Calu3 (cell line): ENCODE measurements at regions not wholly inside any gene's neighbourhood (a gene's known extent, or its start where the extent isn't known, plus 50 kb on each side); places are given as distances from the start of the nearest gene placed in this dataset.

Experiments
- BruUV-seq: library from RNA; stranded (reverse); fragments of 400-500 nt; replicated peaks from 2 replicates; lab custom pipeline; 2021; lab: Mats Ljungman, UMichigan
- CTCF ChIA-PET: fragments of 300-600 bp; sonication (Branson Sonifier 250); formaldehyde crosslinking; loops from one replicate; lab custom pipeline; 2022; ENCODE audit warnings: antibody characterized with exemption; lab: Charles Lee
- DNase-seq: peaks from one replicate; pipeline ENCODE4 v3.0.0; 2022
- H3K27ac Mint-ChIP-seq: one replicate; pipeline ENCODE4 v1.8.0; 2022; ENCODE audit warnings: mixed read lengths; ENCODE audit not compliant: unreplicated experiment
- H3K27me3 Mint-ChIP-seq: one replicate; pipeline ENCODE4 v1.8.0; 2022; ENCODE audit warnings: mixed read lengths; ENCODE audit not compliant: unreplicated experiment
- H3K36me3 Mint-ChIP-seq: one replicate; pipeline ENCODE4 v1.8.0; 2022; ENCODE audit warnings: mild to moderate bottlenecking, moderate library complexity, mixed read lengths; ENCODE audit not compliant: insufficient read depth, unreplicated experiment
- H3K4me1 Mint-ChIP-seq: one replicate; pipeline ENCODE4 v1.8.0; 2022; ENCODE audit warnings: mild to moderate bottlenecking, low read depth, mixed read lengths; ENCODE audit not compliant: unreplicated experiment
- H3K4me3 Mint-ChIP-seq: one replicate; pipeline ENCODE4 v1.8.0; 2022; ENCODE audit warnings: mild to moderate bottlenecking, low read depth, moderate library complexity, mixed read lengths; ENCODE audit not compliant: unreplicated experiment
- H3K9me3 Mint-ChIP-seq: one replicate; pipeline ENCODE4 v1.8.0; 2022; ENCODE audit warnings: low read depth, mixed read lengths; ENCODE audit not compliant: unreplicated experiment
- intact Hi-C: fragments of 100-400 bp; cut with micrococcal nuclease; formaldehyde crosslinking; loops from one replicate; pipeline ENCODE4 v1.10.0; 2022; ENCODE audit not compliant: unreplicated experiment
- TF ChIP-seq, protein P1 (sequence below): fragments of 200-600 bp; IDR thresholded peaks from one replicate; pipeline ENCODE4 v1.8.0; 2022; ENCODE audit warnings: antibody characterized with exemption; ENCODE audit not compliant: unreplicated experiment

DNA sequence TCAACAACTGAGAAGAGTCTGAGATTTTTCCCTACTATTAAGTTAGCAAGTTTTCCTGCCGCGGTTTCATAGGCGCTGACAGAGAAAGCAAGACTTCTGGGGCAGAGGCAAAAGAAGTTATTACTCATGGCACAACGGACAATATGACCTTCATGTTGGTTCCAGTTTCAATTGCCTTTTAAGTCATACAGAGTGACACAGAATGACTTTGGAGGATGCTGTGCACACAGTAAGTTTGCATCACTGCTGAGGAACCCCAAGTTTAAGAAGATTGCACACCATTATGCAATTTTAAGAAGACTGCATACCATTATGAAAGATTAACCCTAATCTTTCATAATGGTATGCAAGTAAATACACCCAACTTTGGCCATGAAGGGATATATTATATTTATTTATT lies 626.5 kb upstream of the CHORDC1 start:
- TF ChIP-seq, protein P1, sequence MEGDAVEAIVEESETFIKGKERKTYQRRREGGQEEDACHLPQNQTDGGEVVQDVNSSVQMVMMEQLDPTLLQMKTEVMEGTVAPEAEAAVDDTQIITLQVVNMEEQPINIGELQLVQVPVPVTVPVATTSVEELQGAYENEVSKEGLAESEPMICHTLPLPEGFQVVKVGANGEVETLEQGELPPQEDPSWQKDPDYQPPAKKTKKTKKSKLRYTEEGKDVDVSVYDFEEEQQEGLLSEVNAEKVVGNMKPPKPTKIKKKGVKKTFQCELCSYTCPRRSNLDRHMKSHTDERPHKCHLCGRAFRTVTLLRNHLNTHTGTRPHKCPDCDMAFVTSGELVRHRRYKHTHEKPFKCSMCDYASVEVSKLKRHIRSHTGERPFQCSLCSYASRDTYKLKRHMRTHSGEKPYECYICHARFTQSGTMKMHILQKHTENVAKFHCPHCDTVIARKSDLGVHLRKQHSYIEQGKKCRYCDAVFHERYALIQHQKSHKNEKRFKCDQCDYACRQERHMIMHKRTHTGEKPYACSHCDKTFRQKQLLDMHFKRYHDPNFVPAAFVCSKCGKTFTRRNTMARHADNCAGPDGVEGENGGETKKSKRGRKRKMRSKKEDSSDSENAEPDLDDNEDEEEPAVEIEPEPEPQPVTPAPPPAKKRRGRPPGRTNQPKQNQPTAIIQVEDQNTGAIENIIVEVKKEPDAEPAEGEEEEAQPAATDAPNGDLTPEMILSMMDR: no peak
- intact Hi-C loops: no loop called here
- no TSS peak for BruUV-seq
- H3K27me3 Mint-ChIP-seq: no peaks in the 10 kb centered on the region
- H3K27ac Mint-ChIP-seq: no peak overlapping the region
- CTCF ChIA-PET: no interaction called here
- H3K9me3 Mint-ChIP-seq: no peaks in the 10 kb centered on the region
- no peak overlapping the region for H3K4me3 Mint-ChIP-seq
- peaks cover 9% of the 10 kb centered on the region for H3K4me1 Mint-ChIP-seq
- no peak for DNase-seq
- H3K36me3 Mint-ChIP-seq: no peaks in the 10 kb centered on the region

DNA sequence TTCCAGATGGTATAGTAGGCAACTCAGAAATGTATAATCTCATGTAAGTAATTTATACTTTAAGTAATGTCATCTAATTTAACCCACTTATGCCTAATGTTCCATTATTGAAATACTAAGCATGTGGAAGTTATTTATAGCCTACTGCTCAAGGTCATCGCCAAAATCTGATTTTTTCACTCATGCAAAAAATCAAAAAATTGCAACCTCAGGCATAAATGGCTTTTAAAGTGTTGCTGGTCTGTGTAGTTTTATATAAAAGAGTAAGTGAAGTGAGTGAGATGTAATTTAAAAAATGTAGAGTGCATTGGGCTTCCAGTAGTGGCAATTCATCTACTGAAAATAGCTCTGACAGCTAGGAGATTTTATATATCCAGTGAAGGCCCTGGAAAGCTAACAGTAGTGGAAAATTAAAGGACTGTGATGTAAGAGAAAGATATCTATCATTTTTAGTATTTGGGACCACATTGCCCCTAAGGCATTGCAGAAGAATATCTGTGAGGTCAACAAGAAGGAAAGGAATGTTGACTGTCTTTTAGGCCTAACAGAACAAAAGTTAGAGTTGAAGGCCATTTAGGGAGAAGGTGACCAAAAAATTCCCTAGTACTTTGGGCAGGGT lies 624.5 kb upstream of the CHORDC1 start:
- CTCF ChIA-PET: no interaction called here
- peaks cover 13% of the 10 kb centered on the region for H3K4me1 Mint-ChIP-seq
- no peaks in the 10 kb centered on the region for H3K27me3 Mint-ChIP-seq
- TF ChIP-seq, protein P1: no peak
- H3K4me3 Mint-ChIP-seq: no peak overlapping the region
- H3K27ac Mint-ChIP-seq: no peak overlapping the region
- intact Hi-C loops: no loop called here
- H3K36me3 Mint-ChIP-seq: no peaks in the 10 kb centered on the region
- no peak for DNase-seq
- BruUV-seq: no TSS peak
- H3K9me3 Mint-ChIP-seq: no peaks in the 10 kb centered on the region

DNA sequence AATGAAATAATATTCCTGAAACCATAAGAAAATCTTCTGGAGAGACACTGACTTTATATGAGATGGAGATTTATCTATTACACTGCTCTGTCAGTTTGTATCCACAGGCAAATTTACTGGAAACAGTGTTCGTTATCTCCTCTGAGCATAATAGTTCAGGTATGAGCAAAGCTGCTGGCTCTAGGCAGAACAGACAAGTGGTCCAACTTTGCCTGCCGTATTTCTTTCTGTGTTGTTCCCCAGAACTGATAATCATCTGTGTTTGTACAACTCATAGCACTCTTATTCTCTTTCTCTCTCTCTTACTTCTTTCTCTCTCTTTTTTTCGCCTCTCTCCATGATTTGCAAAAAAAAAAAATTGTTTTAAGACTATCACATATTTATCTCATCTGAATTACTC lies 623.8 kb upstream of the CHORDC1 start:
- Mint-ChIP-seq H3K27ac (no peak overlapping the region), H3K27me3 (no peaks in the 10 kb centered on the region), H3K36me3 (no peaks in the 10 kb centered on the region), H3K4me3 (no peak overlapping the region), H3K9me3 (no peaks in the 10 kb centered on the region), H3K4me1 (peaks cover 13% of the 10 kb centered on the region)
- no peak for DNase-seq
- TF ChIP-seq, protein P1: no peak
- no TSS peak for BruUV-seq
- intact Hi-C loops: no loop called here
- CTCF ChIA-PET: no interaction called here

DNA sequence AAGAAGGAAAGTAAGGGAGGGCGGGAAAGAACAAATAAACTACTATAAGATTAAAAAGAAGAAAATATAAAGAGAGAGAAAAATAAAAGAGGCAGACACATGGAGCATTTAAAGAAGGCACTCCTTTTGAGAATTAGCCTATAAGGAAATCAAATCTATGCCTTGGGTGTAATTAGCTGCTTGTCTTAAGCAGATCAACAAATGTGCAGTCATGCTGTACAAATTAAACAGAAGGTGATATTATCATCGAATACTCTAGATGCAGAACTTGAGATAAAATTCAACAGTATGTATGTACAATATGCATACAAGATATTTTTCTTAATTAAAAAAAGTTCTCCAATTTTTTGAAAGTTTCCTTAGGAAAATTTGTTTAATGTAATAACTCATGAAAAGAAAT lies 623.0 kb upstream of the CHORDC1 start:
- no peaks in the 10 kb centered on the region for H3K27me3 Mint-ChIP-seq
- TF ChIP-seq, protein P1: no peak
- H3K27ac Mint-ChIP-seq: no peak overlapping the region
- BruUV-seq: no TSS peak
- intact Hi-C loops: no loop called here
- CTCF ChIA-PET: no interaction called here
- H3K4me1 Mint-ChIP-seq: peaks cover 21% of the 10 kb centered on the region
- H3K4me3 Mint-ChIP-seq: no peak overlapping the region
- DNase-seq: no peak
- no peaks in the 10 kb centered on the region for H3K36me3 Mint-ChIP-seq
- peaks cover 2% of the 10 kb centered on the region for H3K9me3 Mint-ChIP-seq
